MCF 10A (cell line): ENCODE measurements at regions not wholly inside any gene's neighbourhood (a gene's known extent, or its start where the extent isn't known, plus 50 kb on each side); places are given as distances from the start of the nearest gene placed in this dataset.

Experiments
- BruUV-seq: library from RNA; stranded (reverse); fragments of 400-500 nt; replicated peaks from 2 replicates; lab custom pipeline; 2021; lab: Mats Ljungman, UMichigan
- CTCF ChIA-PET: fragments of 300-600 bp; sonication (Branson Sonifier 250); formaldehyde crosslinking; extraction: SDS; loops from one replicate; lab custom pipeline; 2021; ENCODE audit warnings: antibody characterized with exemption, inconsistent platforms; lab: Yijun Ruan, JAX
- POLR2A ChIA-PET: fragments of 300-600, 350-650 bp; sonication (Branson Sonifier 250); formaldehyde crosslinking; extraction: SDS; loops from one replicate; lab custom pipeline; 2020; ENCODE audit warnings: antibody characterized with exemption, inconsistent platforms; lab: Yijun Ruan, JAX
- DNase-seq: peaks from one replicate; pipeline ENCODE4 v3.0.0-alpha.2; 2018; ENCODE audit not compliant: unreplicated experiment
- H3K27ac Mint-ChIP-seq: one replicate; pipeline ENCODE4 v1.8.0; 2022; ENCODE audit warnings: mild to moderate bottlenecking, low read depth, mixed read lengths; ENCODE audit not compliant: unreplicated experiment
- H3K27me3 Mint-ChIP-seq: one replicate; pipeline ENCODE4 v1.8.0; 2022; ENCODE audit warnings: mixed read lengths; ENCODE audit not compliant: insufficient read depth, unreplicated experiment
- H3K36me3 Mint-ChIP-seq: one replicate; pipeline ENCODE4 v1.8.0; 2022; ENCODE audit warnings: mild to moderate bottlenecking, moderate library complexity, mixed read lengths; ENCODE audit not compliant: insufficient read depth, unreplicated experiment
- H3K4me1 Mint-ChIP-seq: one replicate; pipeline ENCODE4 v1.8.0; 2022; ENCODE audit warnings: mixed read lengths; ENCODE audit not compliant: insufficient read depth, unreplicated experiment
- H3K4me3 Mint-ChIP-seq: one replicate; pipeline ENCODE4 v1.8.0; 2022; ENCODE audit warnings: mild to moderate bottlenecking, moderate library complexity, mixed read lengths; ENCODE audit not compliant: unreplicated experiment
- H3K9me3 Mint-ChIP-seq: one replicate; pipeline ENCODE4 v1.8.0; 2022; ENCODE audit warnings: mixed read lengths; ENCODE audit not compliant: unreplicated experiment
- intact Hi-C: fragments of 100-400 bp; cut with micrococcal nuclease; formaldehyde crosslinking; loops from 2 replicates; pipeline ENCODE4 v1.14.1; 2022
- TF ChIP-seq, protein P1 (sequence below): fragments of 200-600 bp; IDR thresholded peaks from one replicate; pipeline ENCODE4 v1.8.0; 2022; ENCODE audit warnings: antibody characterized with exemption, mild to moderate bottlenecking; ENCODE audit not compliant: unreplicated experiment

DNA sequence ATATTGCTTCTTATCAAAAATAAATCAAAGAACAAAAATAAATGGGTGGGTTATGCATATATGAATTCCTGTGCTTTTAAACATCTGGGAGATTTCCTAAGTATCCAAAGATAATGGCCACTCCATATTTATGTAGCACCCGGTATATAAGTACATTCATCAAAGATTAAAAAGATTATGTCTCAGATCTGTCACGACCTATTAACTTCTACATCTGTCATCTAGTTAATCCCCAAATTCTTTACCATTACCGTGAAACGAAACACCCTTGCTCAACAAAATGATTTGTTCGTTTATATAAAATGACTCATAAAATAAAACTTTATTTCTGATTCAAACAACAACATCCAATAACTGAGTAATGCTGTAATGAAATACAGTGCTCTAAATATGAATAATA is 64.8 kb upstream of the FOXQ1 start:
- DNase-seq, result no peak
- no peaks in the 10 kb centered on the region for H3K36me3 Mint-ChIP-seq
- ChIA-PET CTCF (no interaction called here), POLR2A (no interaction called here)
- no peaks in the 10 kb centered on the region for H3K27me3 Mint-ChIP-seq
- intact Hi-C loops, result no loop called here
- no peak overlapping the region for H3K4me3 Mint-ChIP-seq
- H3K9me3 Mint-ChIP-seq, result no peaks in the 10 kb centered on the region
- H3K4me1 Mint-ChIP-seq, result no peaks in the 10 kb centered on the region
- H3K27ac Mint-ChIP-seq, result no peak overlapping the region
- TF ChIP-seq, protein P1, sequence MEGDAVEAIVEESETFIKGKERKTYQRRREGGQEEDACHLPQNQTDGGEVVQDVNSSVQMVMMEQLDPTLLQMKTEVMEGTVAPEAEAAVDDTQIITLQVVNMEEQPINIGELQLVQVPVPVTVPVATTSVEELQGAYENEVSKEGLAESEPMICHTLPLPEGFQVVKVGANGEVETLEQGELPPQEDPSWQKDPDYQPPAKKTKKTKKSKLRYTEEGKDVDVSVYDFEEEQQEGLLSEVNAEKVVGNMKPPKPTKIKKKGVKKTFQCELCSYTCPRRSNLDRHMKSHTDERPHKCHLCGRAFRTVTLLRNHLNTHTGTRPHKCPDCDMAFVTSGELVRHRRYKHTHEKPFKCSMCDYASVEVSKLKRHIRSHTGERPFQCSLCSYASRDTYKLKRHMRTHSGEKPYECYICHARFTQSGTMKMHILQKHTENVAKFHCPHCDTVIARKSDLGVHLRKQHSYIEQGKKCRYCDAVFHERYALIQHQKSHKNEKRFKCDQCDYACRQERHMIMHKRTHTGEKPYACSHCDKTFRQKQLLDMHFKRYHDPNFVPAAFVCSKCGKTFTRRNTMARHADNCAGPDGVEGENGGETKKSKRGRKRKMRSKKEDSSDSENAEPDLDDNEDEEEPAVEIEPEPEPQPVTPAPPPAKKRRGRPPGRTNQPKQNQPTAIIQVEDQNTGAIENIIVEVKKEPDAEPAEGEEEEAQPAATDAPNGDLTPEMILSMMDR, result no peak
- no TSS peak for BruUV-seq

DNA sequence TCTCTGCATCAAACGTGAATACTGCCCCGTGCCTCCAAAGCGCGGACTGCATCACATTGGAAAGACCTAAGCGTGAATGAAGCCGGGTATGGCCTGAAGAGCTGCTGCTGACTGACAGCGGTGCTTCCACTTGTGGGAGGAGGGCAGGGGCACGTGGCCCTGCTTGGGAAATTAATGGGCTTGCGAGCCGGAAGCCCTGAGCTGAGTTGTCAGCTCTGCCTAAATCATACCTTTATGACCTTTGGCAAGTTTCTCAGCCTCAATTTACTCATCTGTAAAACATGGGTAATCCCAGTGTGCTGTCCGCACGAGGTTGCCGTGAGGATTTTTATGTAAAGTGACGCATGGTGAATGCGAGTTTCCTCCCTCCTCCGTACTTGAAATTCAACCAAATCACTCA is 67.0 kb upstream of the FOXQ1 start:
- no peak overlapping the region for H3K27ac Mint-ChIP-seq
- TF ChIP-seq, protein P1, result no peak
- CTCF ChIA-PET, result interaction anchor here (0.9 kb wide), 1 partner anchor 67 kb away, joined by 4 read pairs; the partner anchor contains the start of gene FOXQ1
- no peaks in the 10 kb centered on the region for H3K4me1 Mint-ChIP-seq
- POLR2A ChIA-PET, result interaction anchor here (1.0 kb wide), 1 partner anchor 23 kb away, joined by 3 read pairs; no protein-coding TSS in a partner anchor
- no peaks in the 10 kb centered on the region for H3K9me3 Mint-ChIP-seq
- H3K36me3 Mint-ChIP-seq, result no peaks in the 10 kb centered on the region
- H3K27me3 Mint-ChIP-seq, result no peaks in the 10 kb centered on the region
- intact Hi-C loops, result no loop called here
- no peak for DNase-seq
- no peak overlapping the region for H3K4me3 Mint-ChIP-seq
- no TSS peak for BruUV-seq

- Mint-ChIP-seq H3K36me3 (no peaks in the 10 kb centered on the region), H3K27ac (no peak overlapping the region), H3K4me3 (no peak overlapping the region), H3K27me3 (no peaks in the 10 kb centered on the region), H3K4me1 (no peaks in the 10 kb centered on the region), H3K9me3 (no peaks in the 10 kb centered on the region)
- BruUV-seq, result no TSS peak
- intact Hi-C loops, result no loop called here
- POLR2A ChIA-PET, result no interaction called here
- DNase-seq, result no peak
- TF ChIP-seq, protein P1, result no peak
- CTCF ChIA-PET, result no interaction called here
Observed at GRCh38 chr6:1244278-1244677, 67.6 kb upstream of the FOXQ1 start.

DNA sequence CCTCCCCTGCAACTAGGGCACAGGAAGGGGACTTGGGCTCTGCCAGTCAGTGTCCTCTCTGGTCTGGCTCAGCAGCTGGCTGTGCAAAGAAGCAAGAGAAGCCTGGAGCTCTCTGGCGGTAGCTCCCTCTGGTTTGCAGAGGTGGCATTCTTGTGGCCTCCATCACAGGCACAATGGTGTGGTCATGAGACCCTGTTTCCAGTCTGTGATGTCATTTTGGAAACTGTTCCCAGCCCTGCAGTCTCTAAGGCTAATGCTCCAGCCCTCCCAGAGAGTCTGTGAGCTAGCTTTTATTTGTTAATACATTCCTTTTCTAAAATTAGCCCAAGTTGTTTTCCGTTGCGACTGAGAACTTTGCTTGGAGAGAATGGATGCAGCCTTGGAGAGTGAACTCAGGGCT is 69.5 kb upstream of the FOXQ1 start:
- no peak for DNase-seq
- no TSS peak for BruUV-seq
- TF ChIP-seq, protein P1, result no peak
- Mint-ChIP-seq H3K4me1 (no peaks in the 10 kb centered on the region), H3K27me3 (no peaks in the 10 kb centered on the region), H3K9me3 (no peaks in the 10 kb centered on the region), H3K36me3 (no peaks in the 10 kb centered on the region), H3K27ac (no peak overlapping the region), H3K4me3 (no peak overlapping the region)
- POLR2A ChIA-PET, result interaction anchor here (1.1 to 2.3 kb wide), 2 partner anchors 14 to 69 kb away, joined by 3 to 13 read pairs; partner anchors contain the start of gene FOXQ1
- intact Hi-C loops, result no loop called here
- CTCF ChIA-PET, result no interaction called here
